Fibroblast of skin of left biceps (primary cell): ENCODE measurements at regions not wholly inside any gene's neighbourhood (a gene's known extent, or its start where the extent isn't known, plus 50 kb on each side); places are given as distances from the start of the nearest gene placed in this dataset.

Source experiments
- DNase-seq, 2 experiments: peaks; one replicate each; pipeline ENCODE4 v3.0.0-alpha.2; 2013; ENCODE audit warnings: low read depth in 2 of 2

- DNase-seq: no peak
Observed at GRCh38 chr11:8740129-8740528, 57.5 kb downstream of the RPL27A start.

DNA sequence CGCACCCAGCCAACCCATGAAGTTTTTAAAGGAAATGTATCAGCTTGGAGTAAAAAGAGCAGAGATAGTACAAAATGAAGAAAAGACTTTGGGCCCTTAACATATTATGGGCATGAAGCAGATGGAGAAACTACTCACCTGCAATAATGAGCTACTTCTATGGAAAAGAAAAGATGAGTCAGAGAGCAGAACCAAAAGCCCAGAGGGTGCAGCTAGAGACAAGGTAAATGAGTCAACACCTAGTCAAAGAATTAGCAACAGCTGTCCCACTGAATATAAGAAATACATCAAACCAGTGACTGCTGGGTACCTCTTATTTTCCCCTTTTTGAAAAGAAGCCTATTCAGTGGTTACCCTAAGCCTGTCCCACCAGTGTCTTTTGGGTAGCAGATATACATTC lies 61.8 kb downstream of the RPL27A start:
- no peak for DNase-seq

GRCh38 chr11:8745431-8746253 lies 63.0 kb downstream of the RPL27A start:
- DNase-seq: no peak

DNA sequence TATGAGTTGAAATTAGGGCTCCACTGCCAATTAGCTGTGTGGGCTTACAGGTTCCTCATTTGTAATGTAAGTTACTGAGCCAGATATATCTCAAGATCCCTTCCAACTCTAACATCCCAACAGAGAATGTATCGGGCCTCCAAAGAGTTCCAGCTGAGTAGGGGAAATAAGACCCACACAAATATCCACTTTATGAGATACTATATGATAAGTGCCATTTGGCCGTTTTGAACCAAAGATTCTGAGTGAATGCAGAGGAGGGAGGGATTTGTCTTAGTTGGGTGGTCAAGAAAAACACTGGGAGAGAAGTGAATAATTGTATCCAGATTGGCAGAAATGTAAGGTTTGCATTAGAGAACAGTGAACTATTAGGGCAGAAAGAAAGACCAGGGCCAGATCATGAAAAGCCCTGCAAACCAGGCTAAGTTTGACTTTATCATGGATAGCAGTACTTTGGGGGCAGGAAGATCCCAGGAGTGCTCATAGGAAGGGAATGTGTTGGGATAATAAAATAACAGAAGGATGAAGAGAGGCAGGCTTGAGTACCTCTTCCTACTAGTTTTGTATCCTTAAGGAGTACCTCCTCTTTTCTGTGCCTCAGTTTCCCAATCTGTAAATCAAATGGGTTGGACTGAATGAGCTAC lies 63.9 kb downstream of the RPL27A start:
- no peak for DNase-seq

- no peak for DNase-seq
Observed at GRCh38 chr11:8747173-8747572, 64.6 kb downstream of the RPL27A start.

DNA sequence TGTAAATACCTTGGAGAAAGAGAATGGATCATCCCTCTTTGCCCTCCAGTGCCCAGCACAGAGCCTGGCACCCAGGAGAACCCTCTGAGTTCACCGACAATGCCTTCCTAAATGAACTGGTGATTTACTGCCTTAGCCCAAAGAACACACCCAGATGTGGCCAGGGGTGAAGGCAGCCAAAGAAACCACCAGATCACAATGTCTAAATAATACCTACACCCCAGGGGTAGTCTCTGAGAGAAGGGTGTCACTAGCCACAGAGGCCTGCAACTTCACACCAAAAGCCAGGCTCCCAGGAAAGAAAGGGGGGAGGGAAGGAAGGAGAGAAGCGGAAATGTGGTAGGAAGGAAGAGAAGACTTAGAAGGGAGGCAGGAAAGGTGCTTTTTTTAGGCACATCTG lies 65.7 kb downstream of the RPL27A start:
- no peak for DNase-seq

GRCh38 chr11:8749202-8749601 lies 66.6 kb downstream of the RPL27A start:
- no peak for DNase-seq

DNA sequence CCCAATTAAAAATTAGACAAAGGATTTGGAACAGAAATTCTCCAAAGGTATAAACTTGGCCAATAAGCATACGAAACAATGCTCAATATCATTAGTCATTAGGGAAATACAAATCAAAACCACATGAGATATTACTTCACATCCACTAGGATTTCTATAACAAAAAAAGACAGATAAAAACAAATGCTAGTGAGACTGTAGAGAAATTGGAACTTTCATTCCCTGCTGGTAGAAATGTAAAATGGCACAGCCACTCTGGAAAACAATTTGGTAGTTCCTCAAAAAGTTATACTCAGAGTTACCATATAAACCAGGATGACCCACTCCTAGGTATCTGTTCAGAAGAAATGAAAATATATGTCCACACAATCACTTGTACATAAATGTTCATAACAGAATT lies 71.6 kb downstream of the RPL27A start:
- no peak for DNase-seq

- no peak for DNase-seq
Observed at GRCh38 chr11:8756201-8756600, 73.6 kb downstream of the RPL27A start.

DNA sequence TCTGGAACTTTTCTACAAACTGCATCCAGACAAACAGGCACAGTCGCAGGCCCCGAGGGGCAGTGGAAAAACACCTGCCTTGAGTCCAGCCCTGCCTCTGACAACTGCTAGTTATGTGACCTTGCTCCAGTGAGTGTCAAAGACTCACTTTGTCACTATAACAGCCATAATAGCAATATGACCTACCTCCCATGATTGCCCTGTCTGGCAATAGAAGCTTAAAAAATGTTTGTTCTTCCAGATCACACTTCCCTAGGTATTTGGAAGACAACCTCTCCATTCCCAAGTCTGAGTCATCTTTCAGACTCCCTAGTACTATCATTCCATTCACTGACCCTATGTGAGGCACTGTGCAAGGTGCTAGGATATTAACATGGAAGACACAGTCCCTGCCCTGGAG lies 74.5 kb downstream of the RPL27A start:
- DNase-seq: no peak

DNA sequence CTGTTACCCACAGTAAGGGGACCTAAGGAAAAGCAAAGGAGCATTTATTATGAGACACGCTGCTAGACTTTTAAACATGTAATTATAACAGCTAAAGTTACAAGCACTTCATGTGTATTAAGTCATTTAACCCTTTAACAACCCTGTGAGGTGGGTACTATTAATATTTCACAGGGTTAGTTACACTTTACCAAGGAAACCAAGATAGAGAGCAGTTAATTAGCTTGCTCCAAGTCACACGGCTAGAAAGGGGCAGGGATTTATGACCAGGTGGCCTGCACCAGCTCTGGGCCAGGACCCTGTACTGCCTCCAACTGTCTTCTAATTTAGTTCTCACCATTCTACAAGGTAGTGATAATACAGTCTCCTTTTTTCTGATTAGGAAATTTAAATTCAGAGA lies 74.9 kb downstream of the RPL27A start:
- DNase-seq: no peak

DNA sequence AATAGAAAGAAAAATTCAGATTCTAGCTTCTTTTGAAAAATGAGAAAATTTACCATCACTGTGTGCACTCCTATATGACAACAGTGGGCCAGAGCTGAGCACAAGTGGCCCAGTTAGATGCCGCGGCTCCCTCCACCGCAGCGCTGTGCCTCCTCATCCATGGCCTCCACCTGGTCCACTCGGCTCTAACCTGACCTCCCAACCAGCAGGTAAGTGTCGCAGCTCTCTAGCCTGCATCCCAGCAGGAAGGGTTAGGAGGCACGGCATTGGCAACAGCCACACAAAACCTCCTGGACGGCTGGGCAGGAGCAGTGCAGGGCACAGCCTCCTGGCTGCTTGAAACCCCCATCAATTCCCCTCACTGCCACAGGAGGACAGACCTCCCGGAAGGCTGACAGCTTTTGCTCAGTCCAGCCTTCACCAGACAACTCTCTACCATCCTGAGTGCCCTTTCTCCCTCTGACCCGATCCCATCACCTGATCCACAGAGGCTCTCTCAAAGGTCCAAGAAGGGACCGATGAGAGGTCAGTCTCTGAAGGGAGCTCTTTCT lies 76.1 kb downstream of the RPL27A start:
- DNase-seq: no peak

DNA sequence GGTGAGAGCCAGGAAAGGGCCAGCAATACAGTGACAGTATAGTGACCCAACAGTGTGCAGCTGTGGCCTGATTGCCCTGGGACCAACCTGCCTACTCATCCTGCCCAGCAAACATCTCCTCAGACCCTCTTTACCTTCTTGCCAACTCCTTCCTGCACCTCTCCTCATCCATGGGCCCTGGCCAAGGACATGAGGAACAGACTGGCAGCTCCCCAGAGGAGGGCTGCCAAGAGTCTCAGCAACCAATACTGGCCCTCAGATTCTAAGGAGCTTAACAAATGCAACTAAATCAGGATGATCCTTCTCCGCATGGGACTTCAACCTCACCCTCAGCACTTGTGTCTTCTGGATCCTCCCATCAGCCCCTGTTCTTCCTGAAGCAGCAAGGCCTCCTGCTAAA lies 77.0 kb downstream of the RPL27A start:
- no peak for DNase-seq

DNA sequence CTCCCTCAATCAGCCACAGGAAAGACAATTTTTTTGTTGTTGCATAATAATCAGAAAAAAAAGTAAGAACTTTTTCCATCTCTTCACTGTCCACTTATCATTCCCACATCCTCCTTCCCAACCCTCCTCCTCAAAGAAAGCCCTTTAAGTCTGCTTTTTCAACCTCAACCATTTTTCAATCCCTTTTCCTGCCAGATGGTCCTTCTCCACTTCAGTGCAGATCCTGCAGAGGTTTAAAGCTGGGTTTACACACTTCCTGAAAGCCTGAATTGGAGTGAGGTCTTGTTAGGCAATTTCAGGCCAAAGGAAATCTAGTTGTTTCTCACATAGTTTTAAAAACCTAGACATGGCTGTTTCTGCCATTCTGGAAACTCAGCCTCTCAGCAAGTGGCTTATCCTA lies 78.3 kb downstream of the RPL27A start:
- no peak for DNase-seq

GRCh38 chr11:8763070-8763685 lies 80.6 kb downstream of the RPL27A start:
- no peak for DNase-seq

GRCh38 chr11:8765294-8765693 lies 82.7 kb downstream of the RPL27A start:
- peak; percentile 56 to 58 for DNase-seq

DNA sequence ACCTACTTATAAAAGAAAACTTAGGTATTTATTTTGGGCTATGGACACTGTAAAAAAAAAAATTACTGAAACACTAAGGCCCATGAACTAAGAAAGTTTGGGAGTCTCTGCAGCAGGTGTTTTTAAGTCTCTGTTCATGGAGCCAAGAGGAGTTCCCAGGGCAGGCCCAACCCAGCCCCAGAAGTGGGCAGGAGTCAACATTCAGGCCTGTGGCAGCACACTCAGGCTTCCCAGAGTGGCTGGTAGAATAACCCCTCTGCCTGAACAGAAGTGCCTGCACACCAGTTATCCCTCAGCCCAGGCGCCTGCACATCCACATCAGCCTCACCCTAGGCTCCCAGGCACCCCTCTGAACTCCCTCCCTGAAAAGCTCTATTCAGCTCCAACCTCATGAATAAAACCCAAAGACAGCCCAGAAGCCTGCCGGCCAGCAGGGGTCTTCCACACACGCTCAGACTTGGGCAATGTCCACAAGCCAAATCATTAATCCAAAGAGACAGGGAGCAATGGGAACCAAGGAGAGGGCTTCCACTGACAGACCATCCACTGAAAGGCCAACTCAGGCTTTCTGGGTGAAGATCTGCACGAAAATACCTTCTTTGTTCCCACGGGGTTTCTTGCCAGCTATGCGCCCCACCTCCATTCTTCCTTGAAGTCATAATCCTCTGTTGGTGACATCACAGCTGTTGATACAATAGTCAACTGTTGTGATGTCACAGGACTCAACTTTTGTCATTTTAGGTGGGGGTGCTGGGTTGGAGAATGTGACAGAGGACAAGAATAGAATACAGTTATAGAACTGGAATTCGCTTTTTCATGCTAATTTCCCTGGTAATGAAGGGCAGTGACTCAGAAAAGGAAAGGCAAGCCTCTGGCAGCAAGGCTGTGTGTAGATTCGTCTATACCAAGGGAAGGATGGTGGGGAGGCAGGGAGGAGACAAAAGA lies 83.7 kb downstream of the RPL27A start:
- no peak for DNase-seq

- no peak for DNase-seq
Observed at GRCh38 chr11:8766988-8767374, 84.4 kb downstream of the RPL27A start.

- no peak for DNase-seq
Observed at GRCh38 chr11:8767466-8768142, 85.0 kb downstream of the RPL27A start.

DNA sequence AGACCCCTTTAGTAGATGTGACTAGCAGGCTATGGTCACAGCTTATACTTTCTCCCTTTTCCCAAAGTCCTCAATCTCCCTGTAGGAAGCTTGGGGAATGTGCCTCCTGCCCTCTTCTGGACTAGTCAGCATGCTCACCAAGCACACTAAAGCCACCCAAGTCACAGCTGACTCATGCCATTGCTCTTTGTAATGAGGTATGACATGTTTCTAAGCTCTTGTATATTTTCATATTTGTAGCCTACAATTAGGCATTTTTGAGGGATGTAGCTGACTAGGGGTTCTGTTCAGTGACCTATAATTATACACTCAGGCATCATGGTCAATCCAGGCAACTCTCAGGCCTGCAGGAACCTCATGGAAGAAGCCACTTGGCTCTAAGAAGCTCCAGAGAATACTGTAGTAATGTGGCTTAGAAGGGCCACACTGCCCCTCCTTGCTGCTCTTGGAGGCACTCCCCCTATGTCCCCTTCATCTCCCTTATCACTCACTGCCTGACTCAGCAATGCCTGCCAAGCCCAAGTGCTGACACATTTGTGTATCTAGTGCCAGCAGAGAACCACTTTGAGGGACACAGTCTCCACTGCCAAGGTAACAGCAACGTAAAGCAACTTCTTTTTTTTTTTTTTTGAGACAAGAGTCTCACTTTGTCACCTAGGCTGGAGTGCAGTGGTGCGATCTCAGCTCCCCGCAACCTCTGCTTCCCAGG lies 86.2 kb downstream of the RPL27A start:
- DNase-seq: no peak
